HepG2 (cell line): ENCODE measurements at regions not wholly inside any gene's neighbourhood (a gene's known extent, or its start where the extent isn't known, plus 50 kb on each side); places are given as distances from the start of the nearest gene placed in this dataset.

Experiments used
- ATAC-seq: fragments of 200-7000 bp; cut with Tn5 transposase; 3 replicates; pipeline ENCODE4 v1.9.1; 2020; ENCODE audit warnings: mild to moderate bottlenecking, moderate library complexity
- BruUV-seq: library from RNA; stranded (reverse); fragments of 400-500 nt; replicated peaks from 2 replicates; lab custom pipeline; 2021; lab: Mats Ljungman, UMichigan
- CTCF ChIA-PET: fragments of 300-600 bp; formaldehyde crosslinking; extraction: SDS; loops from one replicate; lab custom pipeline; 2021; ENCODE audit warnings: low total read pairs, inconsistent platforms, low intra/inter-chr PET ratio; lab: Yijun Ruan, JAX
- POLR2A ChIA-PET: fragments of 350-600 bp; sonication (Branson Sonifier 250); formaldehyde crosslinking; loops from one replicate; lab custom pipeline; 2020; ENCODE audit warnings: antibody characterized with exemption, inconsistent platforms; lab: Yijun Ruan, JAX
- DNase-seq: peaks from one replicate; pipeline ENCODE4 v3.0.0-alpha.2; 2015; ENCODE audit warnings: low spot score
- FAIRE-seq: peaks from 3 replicates; lab custom pipeline; 2011; peaks lifted over from hg19 to GRCh38; lab: Jason Lieb, UNC
- H2AFZ ChIP-seq: one replicate; pipeline ENCODE4 v1.6.1; 2011; ENCODE audit warnings: low read length, inconsistent platforms
- H3K27ac ChIP-seq: fragments of 300-600 bp; 3 replicates; pipeline ENCODE4 v1.8.0; 2011; ENCODE audit warnings: mixed run types, mild to moderate bottlenecking, mixed read lengths, low read length, inconsistent platforms; ENCODE audit not compliant: insufficient read depth; ENCODE audit errors: extremely low read length
- H3K27me3 ChIP-seq, 2 experiments: fragments of 200-600 bp in 1 of 2; 2 replicates in 1 of 2; 3 replicates in 1 of 2; pipeline versions ENCODE4 v1.6.0 to v1.8.0; 2011; ENCODE audit warnings: low read length in 2 of 2, mild to moderate bottlenecking in 2 of 2, moderate library complexity in 2 of 2, inconsistent platforms in 1 of 2; ENCODE audit not compliant: insufficient read depth in 2 of 2, control insufficient read depth in 1 of 2
- H3K36me3 ChIP-seq, 2 experiments: fragments of 200-600 bp in 1 of 2; replicated peaks in 1 of 2; 2 replicates in 1 of 2; 3 replicates in 1 of 2; pipeline versions ENCODE4 v1.5.1 to v1.8.0; 2011; ENCODE audit warnings: low read length in 2 of 2, inconsistent platforms in 1 of 2; ENCODE audit not compliant: insufficient read depth in 2 of 2, control insufficient read depth in 1 of 2
- H3K4me1 ChIP-seq: 2 replicates; pipeline ENCODE4 v1.5.1; 2012; ENCODE audit warnings: low read length, inconsistent platforms; ENCODE audit not compliant: insufficient read depth
- H3K4me2 ChIP-seq: 2 replicates; pipeline ENCODE4 v1.6.0; 2011; ENCODE audit warnings: low read depth, low read length, inconsistent platforms
- H3K4me3 ChIP-seq, 3 experiments: fragments of 200-600 bp in 1 of 3; sonication (generic), shearing (Covaris generic) in 1 of 3; replicated peaks in 1 of 3; 2 replicates each; pipeline ENCODE4 v1.5.1; 2011 to 2016; ENCODE audit warnings: low read length in 3 of 3, inconsistent platforms in 2 of 3, low read depth in 2 of 3, mild to moderate bottlenecking in 2 of 3, control low read depth in 1 of 3, mixed read lengths in 1 of 3; ENCODE audit not compliant: insufficient read depth in 1 of 3
- H3K79me2 ChIP-seq: one replicate; pipeline ENCODE4 v1.6.1; 2011; ENCODE audit warnings: low read length, inconsistent platforms; ENCODE audit not compliant: insufficient read depth
- H3K9ac ChIP-seq: 2 replicates; pipeline ENCODE4 v1.6.0; 2011; ENCODE audit warnings: mild to moderate bottlenecking, low read depth, low read length, inconsistent platforms; ENCODE audit not compliant: insufficient read depth
- H3K9me3 ChIP-seq: 2 replicates; pipeline ENCODE4 v1.5.1; 2012; ENCODE audit warnings: mild to moderate bottlenecking, low read length
- H4K20me1 ChIP-seq: 2 replicates; pipeline ENCODE4 v1.6.0; 2011; ENCODE audit warnings: inconsistent platforms, mild to moderate bottlenecking, low read length, moderate library complexity; ENCODE audit not compliant: insufficient read depth
- HNRNPLL ChIP-seq: fragments of 200-400 bp; formaldehyde crosslinking; IDR thresholded peaks from 2 replicates; pipeline ENCODE4 v1.6.1; 2017; ENCODE audit warnings: mild to moderate bottlenecking, low read depth, low read length; ENCODE audit not compliant: poor library complexity, severe bottlenecking
- NR2F2 ChIP-seq: IDR thresholded peaks from 2 replicates; pipeline ENCODE4 v1.6.1; 2012; ENCODE audit warnings: low read depth, inconsistent platforms, borderline replicate concordance
- RFX3 ChIP-seq: IDR thresholded peaks from 2 replicates; pipeline ENCODE4 v1.6.1; 2016; ENCODE audit warnings: missing biosample characterization, missing genetic modification reagents
- RFXANK ChIP-seq: IDR thresholded peaks from 2 replicates; pipeline ENCODE4 v1.6.1; 2016
- SP4 ChIP-seq: sonication (generic); formaldehyde crosslinking; IDR thresholded peaks from 2 replicates; pipeline ENCODE4 v1.8.1; 2023; ENCODE audit warnings: mild to moderate bottlenecking, missing genetic modification reagents
- ZBTB20 ChIP-seq: sonication (generic); formaldehyde crosslinking; IDR thresholded peaks from 2 replicates; pipeline ENCODE4 v1.8.1; 2023; ENCODE audit warnings: missing genetic modification reagents, low read depth, mild to moderate bottlenecking, borderline replicate concordance
- ZMAT3 ChIP-seq: sonication (generic); formaldehyde crosslinking; conservative IDR thresholded peaks from 2 replicates; pipeline ENCODE4 v1.7.0; 2021; ENCODE audit warnings: missing genetic modification reagents
- ZSCAN12 ChIP-seq: sonication (generic); formaldehyde crosslinking; IDR thresholded peaks from 2 replicates; pipeline ENCODE4 v1.9.0; 2021; ENCODE audit warnings: mild to moderate bottlenecking, missing genetic modification reagents
- WGBS: methylation state at CpG from one replicate; pipeline ENCODE4 v1.1.6; 2017; ENCODE audit warnings: low lambda C conversion rate; 5-methylcytosine and 5-hydroxymethylcytosine counted together
- in situ Hi-C: cut with HindIII; loops from 2 replicates; pipeline ENCODE4 v1.10.0; 2017; ENCODE audit warnings: low pct_unique_long_range_greater_than_20kb; ENCODE audit not compliant: extremely low pct_ligation_motif_present
- intact Hi-C: fragments of 100-400 bp; cut with micrococcal nuclease; formaldehyde crosslinking; loops from one replicate; pipeline ENCODE4 v1.10.0; 2022; ENCODE audit not compliant: unreplicated experiment
- TF ChIP-seq, protein P1 (sequence below): sonication (generic); formaldehyde crosslinking; IDR thresholded peaks from 2 replicates; pipeline ENCODE4 v1.8.0; 2022; ENCODE audit warnings: missing genetic modification reagents, mild to moderate bottlenecking, borderline replicate concordance
- TF ChIP-seq, protein P2 (sequence below): sonication (generic); formaldehyde crosslinking; IDR thresholded peaks from 2 replicates; pipeline ENCODE4 v1.5.1; 2020; ENCODE audit warnings: missing genetic modification reagents, mild to moderate bottlenecking, borderline replicate concordance
- TF ChIP-seq, protein P3 (sequence below): sonication (generic); formaldehyde crosslinking; IDR thresholded peaks from 2 replicates; pipeline ENCODE4 v1.8.0; 2022; ENCODE audit warnings: missing genetic modification reagents, mild to moderate bottlenecking, inconsistent platforms, borderline replicate concordance

DNA sequence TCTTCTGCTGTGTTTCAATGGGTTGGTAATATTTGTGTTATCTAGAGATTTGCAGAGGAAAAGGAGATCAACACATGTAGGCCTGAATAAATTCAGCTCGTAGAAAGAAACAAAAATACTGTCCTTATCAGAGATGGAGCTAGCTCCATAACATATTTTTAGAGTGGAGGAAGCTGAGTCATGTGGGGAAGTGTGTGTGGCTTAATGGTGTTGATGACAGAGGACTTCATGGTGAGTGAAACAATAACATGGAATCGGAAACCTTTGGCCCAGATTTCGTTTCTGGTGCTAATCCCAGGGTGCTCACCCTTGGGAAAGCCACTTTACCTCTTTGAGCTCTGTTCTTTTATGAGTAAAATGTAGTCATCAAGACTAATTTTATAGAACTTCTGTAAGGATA, 825.0 kb downstream of the TLR4 start:
- CTCF ChIA-PET = no interaction called here
- TF ChIP-seq RFXANK (CRISPR knock-in tag) (no peak), ZSCAN12 (CRISPR knock-in tag) (no peak), RFX3 (CRISPR knock-in tag) (no peak), HNRNPLL (no peak), NR2F2 (no peak), ZBTB20 (CRISPR knock-in tag) (no peak), ZMAT3 (CRISPR knock-in tag) (no peak), SP4 (no peak)
- TF ChIP-seq, protein P1, sequence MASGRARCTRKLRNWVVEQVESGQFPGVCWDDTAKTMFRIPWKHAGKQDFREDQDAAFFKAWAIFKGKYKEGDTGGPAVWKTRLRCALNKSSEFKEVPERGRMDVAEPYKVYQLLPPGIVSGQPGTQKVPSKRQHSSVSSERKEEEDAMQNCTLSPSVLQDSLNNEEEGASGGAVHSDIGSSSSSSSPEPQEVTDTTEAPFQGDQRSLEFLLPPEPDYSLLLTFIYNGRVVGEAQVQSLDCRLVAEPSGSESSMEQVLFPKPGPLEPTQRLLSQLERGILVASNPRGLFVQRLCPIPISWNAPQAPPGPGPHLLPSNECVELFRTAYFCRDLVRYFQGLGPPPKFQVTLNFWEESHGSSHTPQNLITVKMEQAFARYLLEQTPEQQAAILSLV (CRISPR knock-in tag) = no peak
- TF ChIP-seq, protein P2, sequence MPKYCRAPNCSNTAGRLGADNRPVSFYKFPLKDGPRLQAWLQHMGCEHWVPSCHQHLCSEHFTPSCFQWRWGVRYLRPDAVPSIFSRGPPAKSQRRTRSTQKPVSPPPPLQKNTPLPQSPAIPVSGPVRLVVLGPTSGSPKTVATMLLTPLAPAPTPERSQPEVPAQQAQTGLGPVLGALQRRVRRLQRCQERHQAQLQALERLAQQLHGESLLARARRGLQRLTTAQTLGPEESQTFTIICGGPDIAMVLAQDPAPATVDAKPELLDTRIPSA (CRISPR knock-in tag) = no peak
- TF ChIP-seq, protein P3, sequence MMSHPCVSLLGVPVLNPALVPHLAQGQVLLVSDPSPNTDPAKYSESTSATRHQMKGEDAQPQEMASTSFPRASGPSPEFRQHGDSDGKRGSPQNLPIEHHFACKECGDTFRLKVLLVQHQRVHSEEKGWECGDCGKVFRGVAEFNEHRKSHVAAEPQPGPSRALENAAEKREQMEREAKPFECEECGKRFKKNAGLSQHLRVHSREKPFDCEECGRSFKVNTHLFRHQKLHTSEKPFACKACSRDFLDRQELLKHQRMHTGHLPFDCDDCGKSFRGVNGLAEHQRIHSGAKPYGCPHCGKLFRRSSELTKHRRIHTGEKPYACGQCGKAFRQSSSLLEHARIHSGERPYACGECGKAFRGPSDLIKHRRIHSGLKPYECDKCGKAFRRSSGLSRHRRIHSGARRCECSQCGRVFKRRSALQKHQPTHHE (CRISPR knock-in tag) = no peak
- intact Hi-C loops (no loop called here), in situ Hi-C loops (no loop called here)
- H3K4me2 ChIP-seq = no peak overlapping the region
- H2AFZ ChIP-seq = no peak overlapping the region
- 0% methylated on average over 3 of the region's 3 CpGs for WGBS
- FAIRE-seq = no peak
- no peak overlapping the region for H3K9ac ChIP-seq
- DNase-seq = no peak
- BruUV-seq = no TSS peak
- no peaks in the 10 kb centered on the region for H3K79me2 ChIP-seq
- H3K9me3 ChIP-seq = peaks cover 75% of the 10 kb centered on the region
- H3K4me1 ChIP-seq = no peaks in the 10 kb centered on the region
- no peaks in the 10 kb centered on the region for H4K20me1 ChIP-seq
- ATAC-seq = no peak
- H3K36me3 ChIP-seq = no peaks in the 10 kb centered on the region
- H3K27me3 ChIP-seq = no peaks in the 10 kb centered on the region
- H3K4me3 ChIP-seq = no peak overlapping the region
- POLR2A ChIA-PET = no interaction called here
- no peak overlapping the region for H3K27ac ChIP-seq
